ENCODE measurements at regions not wholly inside any gene's neighbourhood (a gene's known extent, or its start where the extent isn't known, plus 50 kb on each side); places are given as distances from the start of the nearest gene placed in this dataset.

DNA sequence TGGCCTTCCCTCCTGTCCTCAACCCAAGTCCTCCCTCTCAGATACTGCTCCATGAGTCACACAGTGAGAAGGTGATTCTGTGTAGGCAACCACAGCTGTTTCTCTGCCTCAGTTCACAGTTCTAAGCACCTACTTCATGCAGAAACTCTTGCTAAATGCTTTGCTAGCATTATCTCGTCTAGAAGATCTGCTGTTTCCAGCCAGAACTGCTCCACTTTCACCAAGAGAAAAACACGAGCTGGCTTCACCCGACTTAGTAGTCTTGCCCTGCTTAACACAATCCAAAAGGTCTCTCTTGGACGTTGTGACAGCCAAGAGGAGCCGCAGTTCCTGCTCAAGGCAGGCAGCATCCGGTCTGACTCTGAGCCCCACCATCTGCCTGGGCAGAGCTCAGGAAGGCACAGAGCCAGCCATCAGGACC is 272.1 kb downstream of the UACA start:
- DNase-seq (ENCODE audit: low read depth): peak; percentile 34

DNA sequence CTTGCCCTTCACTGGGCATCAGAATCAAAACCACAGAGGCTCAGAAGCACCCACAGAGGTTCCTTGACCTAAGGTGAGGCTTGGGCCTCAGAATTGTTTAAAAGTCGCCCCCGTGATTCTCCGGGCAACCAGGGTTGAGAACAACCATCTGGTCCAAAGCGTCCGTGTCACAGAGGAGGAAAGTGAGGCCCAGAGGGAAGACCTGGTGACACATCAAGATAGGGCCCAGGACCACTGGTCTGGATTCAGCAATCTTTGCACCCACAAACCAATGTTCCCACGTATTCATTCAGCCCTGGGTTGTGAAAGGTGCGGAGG is 272.6 kb downstream of the UACA start:
- no peak for DNase-seq (ENCODE audit: low read depth)

DNA sequence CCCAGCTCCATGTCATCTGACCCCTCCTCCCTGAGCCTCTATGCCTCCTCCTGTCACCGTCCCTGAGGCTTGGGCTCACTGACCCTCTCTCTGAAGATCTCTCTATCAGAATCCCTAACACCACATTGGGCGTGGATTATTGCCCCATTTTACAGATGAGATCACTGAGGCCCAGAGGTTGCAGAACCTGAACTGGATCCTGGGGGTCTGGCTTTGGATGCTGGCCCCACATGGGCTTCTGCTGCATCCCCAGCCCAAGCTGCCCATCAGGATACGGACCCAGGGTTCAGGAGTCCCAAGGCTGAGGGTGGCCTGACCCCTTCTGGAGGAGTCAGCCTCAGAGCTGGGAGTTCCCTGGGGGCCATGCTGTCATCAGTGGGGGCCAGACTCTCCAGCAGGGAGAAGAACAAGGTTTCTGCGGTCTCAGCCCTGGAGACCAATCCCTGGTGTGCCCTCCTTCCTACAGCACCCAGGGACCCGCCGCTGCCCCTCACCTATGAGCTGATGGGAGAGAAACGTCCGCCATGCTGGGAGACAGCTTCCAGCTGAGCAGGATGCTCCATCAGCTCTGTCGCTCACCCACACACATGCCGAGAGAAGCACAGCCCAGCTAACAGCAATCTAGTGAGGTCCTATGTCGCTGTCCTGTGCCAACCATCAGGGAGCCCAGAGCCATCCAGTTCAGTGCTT is 273.1 kb downstream of the UACA start:
- no peak for DNase-seq (ENCODE audit: low read depth)

DNA sequence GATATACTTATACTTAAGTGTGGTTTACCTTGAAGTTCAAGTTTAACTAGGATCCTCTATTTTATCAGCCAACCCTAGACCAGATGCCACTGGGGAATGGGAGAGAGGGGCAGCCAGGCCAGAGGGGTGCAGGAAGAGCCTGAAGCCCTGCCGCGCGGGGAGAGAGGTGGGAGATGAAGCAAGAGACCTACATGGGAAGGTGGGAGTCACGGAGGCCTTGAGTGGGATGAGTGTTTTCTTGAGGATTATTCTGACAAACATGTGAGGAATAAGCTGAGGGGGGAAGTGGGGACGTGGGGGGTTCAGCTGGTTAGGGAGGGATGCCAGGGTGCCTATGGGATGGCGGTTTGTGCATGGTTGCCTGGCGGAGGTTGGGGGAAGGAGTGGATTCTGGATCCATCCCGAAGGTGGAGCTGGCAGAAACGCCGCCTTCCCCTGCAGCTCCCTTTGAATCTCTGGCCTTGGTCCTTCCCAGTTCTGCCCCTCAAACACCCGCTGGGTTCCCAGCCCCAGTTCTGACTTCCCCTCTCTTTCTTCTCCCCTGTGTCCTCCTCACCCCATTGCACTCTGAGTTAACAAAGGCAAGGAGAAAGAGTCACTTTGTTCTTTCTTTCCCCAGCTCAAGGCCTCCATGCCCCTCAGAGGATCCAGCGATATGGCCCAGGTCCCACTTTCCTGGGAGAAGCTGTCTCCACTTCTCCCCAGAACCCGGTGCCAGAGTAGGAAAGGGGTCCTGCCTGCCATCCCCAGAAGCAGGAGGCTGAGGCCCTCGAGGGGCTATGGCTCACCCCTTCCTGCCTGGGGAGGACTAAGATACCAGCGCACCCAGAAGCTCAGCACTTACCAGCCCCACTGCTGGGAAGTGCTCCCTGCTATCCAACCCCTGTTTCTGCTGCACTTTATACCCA is 274.2 kb downstream of the UACA start:
- DNase-seq (ENCODE audit: low read depth): no peak

DNA sequence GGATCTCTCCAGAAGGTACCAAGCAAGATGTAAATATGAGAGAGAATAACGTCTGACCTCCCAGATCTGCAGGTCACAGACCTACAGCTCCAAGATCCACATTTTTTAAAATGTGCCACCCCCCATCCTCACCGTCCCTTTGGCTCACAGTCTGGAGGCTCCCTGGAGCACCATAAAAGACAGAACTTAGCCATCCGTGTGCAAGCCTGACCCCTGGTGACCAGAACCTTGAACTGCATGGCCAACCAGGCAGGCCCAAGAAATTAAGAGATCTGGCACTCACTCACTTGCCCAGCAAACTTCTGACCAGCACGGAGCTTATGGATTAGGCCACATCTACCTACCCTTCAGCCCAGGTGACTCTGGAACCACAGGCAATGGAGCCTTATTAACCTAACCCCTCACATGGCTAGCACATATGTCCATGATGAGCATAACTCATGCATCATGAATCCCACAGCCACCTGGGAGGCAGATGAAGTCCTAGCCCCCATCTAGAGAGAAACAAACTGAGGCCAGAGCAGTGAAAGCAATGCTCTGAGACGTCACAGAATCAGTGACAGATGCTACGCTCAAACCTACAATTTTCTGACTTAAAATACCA is 275.3 kb downstream of the UACA start:
- peak; percentile 67 for DNase-seq (ENCODE audit: low read depth)

DNA sequence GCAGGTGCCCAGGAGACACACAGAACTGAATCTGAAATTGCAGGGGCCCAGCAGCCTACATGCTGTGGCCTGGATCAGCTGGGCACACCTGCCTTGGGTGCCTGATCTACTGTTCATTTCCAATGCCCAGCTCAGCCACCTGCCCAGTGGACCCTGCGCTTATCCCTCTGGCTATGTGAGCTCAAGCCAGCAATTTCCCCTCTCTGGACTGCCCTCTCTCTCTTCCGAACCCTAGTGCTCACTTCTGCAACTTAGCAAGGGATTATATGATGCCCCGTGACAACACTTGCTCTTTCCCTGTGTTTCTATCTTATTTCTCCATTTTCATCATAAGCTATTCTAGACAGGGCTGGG is 276.0 kb downstream of the UACA start:
- no peak for DNase-seq (ENCODE audit: low read depth)

DNA sequence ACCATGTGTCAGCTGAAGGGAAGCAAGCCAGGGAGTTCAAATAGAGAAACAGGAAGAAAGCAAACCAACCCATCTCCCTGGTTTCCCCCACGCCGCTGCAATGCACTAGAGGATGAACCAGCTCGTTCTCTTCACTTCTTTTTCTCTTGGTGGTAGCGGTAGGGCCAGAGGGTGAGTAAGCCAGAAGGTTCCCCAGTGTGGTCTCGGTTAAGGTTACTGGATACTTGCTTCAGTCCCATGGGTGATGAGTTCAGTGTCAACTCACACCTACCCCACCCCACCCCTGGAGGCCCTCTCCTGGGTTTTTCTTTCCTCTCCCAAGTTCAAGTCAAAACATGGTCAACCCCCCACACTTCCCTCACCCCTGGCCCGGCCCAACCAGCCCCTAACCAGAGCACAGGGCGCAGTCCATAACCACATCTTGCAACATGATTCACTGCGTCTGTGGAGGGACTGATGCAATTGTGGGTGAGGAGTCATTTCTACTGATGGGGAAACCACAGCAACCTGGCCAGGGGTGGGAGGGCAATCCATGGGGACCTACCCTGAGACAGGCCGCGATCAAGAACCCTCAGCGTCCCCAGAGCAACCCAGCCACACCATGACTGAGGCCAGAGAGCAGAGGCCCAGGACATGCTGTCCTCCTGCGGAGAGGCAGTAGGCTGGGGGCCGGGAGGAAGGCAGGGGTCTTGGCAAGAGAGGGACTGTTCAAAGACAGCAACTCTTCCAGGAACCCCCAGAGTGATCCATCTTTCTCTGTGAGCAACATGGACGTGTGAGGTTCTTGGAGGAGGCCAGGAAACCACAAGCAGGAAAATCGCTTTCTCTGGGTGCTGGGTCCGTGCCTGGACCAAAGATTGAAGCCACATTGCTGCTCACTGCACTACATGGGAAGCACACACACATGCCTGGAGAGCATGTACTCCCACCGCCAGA is 276.6 kb downstream of the UACA start:
- DNase-seq (ENCODE audit: low read depth): peak; percentile 86

DNA sequence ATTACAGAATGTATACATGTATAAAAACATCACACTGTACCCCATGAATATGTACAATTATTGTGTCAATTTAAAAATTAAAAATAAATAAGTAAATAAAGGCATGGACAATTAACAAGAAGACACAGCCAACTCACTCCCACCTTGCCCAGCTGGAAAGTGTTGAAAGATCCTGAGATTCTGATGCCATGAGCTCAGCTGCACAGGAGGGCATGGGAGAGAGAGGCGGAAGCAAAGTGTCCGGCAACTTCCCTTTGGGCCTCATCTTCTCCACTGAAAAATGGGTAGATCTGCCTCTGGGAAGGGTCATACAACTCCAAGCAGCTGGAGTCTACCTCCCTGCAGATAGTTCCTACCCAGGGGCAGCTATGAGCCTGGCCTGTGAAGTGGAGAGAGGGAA is 277.3 kb downstream of the UACA start:
- no peak for DNase-seq (ENCODE audit: low read depth)

DNA sequence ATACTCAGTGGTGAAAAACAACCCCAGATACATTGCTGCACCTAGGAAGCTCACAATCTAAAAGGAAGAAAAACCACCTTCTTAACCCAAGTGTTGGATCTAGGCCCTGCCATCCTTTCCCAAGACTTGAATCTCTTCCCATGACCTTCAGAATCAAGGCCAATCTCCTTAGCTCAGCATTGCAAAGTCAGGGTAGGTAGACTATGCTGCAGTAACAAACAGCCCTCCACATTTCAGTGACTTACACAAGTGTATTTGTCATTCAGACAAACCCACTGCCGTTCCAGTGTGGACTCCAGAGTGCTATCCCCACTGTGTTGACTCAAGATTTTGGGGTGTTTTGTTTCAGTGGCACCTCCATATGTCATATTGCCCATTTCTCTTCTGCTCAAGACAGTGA is 278.4 kb downstream of the UACA start:
- no peak for DNase-seq (ENCODE audit: low read depth)

DNA sequence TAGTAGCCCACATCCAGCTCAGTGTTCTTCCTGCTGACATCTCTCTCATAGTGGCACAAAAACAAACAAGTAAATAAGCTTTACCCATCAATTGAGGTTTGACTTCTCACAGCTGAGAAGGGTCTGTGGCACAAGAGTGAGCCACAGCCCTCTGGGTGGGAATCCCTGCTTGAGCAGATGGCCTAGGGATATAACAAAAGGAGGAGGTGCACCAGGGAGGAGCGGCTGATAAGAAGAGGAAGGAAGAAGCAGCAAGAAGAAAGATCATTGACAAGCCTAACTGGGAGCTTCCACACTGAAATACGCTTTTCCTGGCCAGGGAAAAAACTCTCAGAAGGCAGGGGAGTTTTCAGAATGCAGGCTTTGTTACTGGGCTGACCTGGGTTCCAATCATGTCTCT is 279.8 kb downstream of the UACA start:
- no peak for DNase-seq (ENCODE audit: low read depth)

DNA sequence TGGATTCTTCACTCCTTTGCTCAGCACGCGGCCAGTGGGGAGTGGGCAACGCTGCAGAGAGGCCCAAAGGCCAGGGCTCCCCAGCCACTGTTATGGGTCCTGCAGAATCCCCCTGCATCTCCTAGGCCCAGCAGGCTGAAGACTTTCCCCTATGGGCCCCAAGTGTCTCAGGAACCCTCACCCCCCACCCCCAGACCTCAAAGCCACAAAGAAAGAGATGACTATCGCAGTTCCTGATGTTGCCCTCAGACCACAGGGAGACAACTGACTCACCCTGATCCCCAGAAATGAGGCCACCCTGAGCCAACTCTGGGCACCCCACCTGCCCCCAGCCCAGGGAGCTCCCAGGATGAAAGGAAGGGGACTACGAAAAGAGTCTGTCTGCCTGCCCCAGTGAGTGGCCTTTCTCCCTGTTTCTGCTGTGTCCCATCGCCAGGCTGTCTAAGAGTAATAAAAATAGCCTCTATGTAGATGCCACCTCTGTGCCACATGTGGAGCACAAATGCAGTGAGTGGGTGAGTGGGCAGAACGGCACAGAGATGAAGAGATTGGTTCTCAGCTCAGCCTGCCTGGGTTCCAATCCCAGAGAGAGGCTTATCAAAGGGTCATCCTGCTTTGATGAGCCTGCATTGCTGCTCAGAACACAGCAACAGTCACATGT is 283.0 kb downstream of the UACA start:
- DNase-seq (ENCODE audit: low read depth): peak; percentile 26

DNA sequence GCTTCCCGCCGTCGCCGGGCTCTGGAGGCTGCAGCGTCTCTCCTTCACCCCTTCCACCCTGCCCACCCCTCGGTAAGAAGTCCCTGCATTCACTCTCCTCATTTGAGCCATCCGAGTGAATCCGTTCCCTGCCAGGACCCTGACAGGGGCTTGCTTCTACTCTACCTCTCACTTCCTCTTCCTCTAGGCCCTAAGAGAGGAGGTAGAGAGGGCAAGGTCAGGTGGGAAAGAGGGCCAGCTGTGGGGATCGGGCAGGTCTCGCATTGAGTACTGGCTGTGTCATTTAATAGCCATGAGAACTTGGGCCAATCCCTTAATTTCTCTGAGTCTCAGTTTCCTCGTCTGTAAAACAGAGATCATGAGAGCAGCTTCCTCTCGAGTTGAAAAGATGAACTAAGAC is 283.6 kb downstream of the UACA start:
- no peak for DNase-seq (ENCODE audit: low read depth)

DNA sequence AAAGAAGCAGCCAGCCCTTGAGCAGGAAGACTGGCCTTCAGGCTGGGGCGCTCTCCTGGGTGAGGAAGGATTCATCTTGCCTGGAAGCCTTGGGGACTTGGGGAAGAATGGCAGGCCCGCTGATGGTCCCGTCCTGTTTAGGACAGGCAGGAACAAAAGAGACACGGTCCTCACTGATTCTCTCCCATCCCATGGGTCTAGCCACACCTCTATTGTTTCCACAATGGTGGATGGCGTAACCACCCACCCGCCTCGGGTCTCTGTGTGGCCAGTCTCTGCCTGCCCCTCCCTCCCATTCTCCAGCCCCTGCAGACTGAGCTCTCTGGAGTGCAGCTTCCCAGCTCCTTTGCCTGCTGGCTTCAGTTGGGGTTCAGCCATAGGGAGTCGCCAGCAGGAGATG is 284.3 kb downstream of the UACA start:
- no peak for DNase-seq (ENCODE audit: low read depth)

DNA sequence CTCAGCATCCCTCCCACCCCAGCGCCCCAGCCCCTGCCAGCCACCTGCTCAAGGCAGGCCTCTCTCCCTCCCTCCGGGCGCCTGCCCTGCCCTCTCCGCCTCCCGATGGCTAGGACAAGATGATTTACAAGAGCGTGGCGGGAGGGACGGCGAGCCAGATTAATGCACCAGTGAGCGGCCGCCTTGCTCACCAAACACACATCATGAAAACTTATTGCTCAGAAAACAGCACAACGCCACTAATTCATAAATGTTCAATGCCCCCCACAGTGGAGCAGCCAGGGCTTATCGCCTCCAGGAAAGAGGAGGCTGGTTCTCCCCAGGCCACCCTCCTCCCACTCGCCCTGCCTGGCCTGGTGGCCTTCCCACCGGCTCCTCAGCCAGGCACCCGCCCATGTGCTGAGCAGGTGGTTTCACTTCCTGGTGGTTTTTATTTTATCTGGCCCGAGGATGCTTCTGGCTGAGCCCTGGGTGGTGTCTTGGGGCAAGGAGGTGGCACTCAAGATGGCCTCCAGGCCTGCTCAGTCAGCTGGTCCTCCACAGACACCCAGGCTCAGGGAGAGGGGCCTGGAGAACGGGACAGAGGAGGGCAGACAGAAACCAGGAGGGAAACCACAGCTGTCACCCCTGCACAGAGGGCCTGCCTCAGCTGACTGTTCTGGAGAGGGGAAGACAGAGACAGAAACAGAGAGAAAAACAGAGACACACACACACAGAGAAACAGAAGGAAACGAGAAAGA is 284.9 kb downstream of the UACA start:
- no peak for DNase-seq (ENCODE audit: low read depth)

DNA sequence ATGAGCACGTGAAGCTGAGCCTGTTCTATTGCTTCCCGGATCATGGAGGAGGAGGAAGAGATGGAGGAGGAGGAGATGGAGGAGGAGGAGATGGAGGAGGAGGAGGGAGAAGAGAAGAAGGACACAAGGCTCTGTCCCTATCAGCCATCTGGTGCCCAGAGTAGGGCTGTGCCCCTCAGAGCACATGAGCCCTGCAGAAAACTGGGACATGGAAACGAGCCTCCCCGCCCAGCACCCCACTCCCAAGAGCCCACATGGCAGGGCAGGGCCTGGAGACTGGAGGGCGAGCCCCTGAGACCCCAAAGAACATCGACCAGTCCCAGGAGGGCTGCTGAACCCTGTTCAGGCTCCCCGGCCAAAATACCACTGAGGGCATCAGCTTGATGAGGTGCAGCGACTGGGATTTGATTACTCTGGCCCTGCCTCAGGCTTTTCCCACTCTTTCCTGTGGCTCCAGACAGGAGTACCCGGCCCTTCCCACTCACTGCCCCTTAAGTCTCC is 285.6 kb downstream of the UACA start:
- no peak for DNase-seq (ENCODE audit: low read depth)

DNA sequence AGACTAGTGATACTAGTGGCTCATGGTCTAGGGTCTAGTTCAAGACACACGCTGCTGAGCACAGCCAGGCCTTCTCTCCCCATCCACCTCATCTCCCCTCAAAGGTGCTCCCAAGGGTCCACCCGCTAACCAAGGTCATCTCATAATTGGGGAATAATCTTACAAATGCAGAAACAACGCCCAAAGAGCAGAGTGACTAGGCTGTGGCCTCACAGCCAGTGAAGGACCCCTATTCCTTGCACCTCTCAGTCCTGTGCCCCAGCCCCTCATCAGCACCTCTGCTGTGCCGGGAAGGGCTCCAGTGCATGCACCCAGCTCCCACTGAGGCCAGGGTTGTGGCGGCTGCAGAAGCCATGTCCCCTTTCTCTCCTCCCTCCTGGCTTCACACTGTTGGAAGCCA is 286.9 kb downstream of the UACA start:
- DNase-seq (ENCODE audit: low read depth): no peak

DNA sequence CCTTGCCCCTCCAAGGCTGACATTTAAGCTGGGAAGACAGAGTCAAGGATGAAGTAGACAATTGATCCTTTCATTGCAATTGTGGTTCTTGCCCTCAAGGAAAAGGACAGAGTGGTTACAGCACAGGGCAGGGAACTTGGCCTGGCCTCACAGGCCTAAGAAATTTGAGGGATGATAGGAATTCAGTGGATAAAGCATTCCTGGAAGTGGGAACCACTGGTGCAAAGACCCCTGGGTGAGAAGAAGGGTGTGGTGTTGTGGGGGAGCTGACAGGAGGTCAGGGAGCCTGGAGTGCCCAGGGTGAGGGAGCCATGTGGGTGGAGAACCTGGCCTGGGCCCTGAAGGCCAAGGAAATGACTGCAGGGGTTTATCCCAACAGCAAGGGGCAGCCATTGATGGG is 287.4 kb downstream of the UACA start:
- peak; percentile 39 for DNase-seq (ENCODE audit: low read depth)

DNA sequence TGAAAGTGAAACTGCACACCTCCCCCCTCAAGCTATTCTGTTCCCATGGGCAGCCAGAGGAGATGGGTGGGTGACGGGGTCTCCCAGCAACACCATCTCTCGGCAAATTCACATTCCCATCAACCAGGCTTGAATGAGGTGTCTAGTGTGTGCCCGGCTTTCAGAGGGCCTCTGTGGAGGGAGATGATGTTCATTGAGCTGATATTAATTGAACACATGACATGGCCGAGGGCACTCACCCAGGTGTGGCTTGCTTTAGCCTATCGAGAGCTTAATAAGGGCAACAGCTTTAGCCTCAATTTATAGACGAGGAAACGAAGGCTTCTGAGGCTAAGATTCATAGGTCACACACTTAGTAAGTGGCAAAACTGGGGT is 288.0 kb downstream of the UACA start:
- no peak for DNase-seq (ENCODE audit: low read depth)

DNA sequence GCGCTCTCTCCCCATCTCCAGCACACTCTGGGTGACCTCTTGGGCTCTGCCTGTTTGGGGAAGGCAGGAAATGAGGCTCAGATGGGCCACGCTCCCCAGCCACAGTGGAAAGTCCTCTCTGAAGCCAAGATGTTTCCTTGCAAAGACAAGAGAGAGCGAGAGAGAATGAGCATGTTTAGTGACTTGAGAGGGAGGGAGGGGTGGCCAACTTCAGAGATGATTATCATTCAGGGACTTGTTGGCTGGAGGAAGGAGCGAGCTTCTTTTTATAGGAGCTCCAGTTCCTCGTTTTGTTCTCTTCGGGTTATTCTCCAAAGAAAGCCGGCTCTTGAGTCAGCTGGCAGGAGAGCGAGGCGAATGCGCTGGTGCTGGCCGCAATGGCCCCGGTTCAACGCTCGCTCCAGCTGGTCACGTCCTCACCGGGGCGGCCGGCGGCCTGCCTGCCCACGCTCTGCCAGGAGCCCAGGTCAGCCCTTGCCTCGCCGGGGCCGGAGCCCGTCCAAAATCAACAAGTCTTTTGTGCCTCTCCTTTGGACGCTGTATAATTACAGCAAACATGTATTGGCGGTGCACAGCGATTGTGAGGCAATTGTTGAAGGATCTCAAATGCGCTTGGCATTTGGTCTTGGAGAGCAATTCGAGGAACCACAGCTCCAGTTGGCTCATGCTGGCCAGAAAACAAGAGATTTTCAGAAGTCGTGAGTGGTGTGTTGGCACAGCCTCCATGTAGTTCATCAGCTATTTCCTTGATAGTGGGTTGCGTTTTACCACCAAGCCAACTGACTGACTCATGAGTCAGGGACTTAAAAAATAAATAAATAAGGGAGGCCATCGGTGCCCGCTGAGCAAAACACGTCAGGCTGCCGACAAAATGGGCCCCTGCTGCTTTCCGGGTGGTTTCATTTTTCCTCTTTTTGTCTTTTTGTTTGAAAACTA is 288.6 kb downstream of the UACA start:
- DNase-seq (ENCODE audit: low read depth): peak; percentile 88

Data from ELR (cell line).